HEK293 (cell line): ENCODE measurements at regions not wholly inside any gene's neighbourhood (a gene's known extent, or its start where the extent isn't known, plus 50 kb on each side); places are given as distances from the start of the nearest gene placed in this dataset.

Experiments
- CTCF ChIA-PET: fragments of 350-600 bp; formaldehyde crosslinking; extraction: SDS; loops from one replicate; lab custom pipeline; 2021; ENCODE audit warnings: antibody characterized with exemption; lab: Yijun Ruan, JAX
- POLR2A ChIA-PET: fragments of 300-600 bp; formaldehyde crosslinking; extraction: SDS; loops from one replicate; lab custom pipeline; 2020; ENCODE audit warnings: antibody characterized with exemption, inconsistent platforms; lab: Yijun Ruan, JAX
- H3K27ac ChIP-seq: fragments of 200-500 bp; sonication (Bioruptor generic); 2 replicates; pipeline ENCODE4 v1.5.1; 2014; ENCODE audit warnings: low read depth, low read length, control low read depth, inconsistent platforms; ENCODE audit errors: extremely low read depth
- H3K36me3 ChIP-seq, 2 experiments: fragments of 200-500 bp in 1 of 2; sonication (Bioruptor generic) in 1 of 2; 1 replicate in 1 of 2; 2 replicates in 1 of 2; pipeline ENCODE4 v1.5.1; 2014 to 2017; ENCODE audit warnings: inconsistent platforms in 2 of 2, low read length in 2 of 2; ENCODE audit not compliant: control insufficient read depth in 2 of 2, insufficient read depth in 1 of 2
- H3K4me1 ChIP-seq: fragments of 200-500 bp; sonication (Bioruptor generic); 2 replicates; pipeline ENCODE4 v1.5.1; 2014; ENCODE audit warnings: mild to moderate bottlenecking, low read length, inconsistent platforms; ENCODE audit not compliant: control insufficient read depth, insufficient read depth
- H3K4me3 ChIP-seq: 2 replicates; pipeline ENCODE4 v1.5.1; 2011; ENCODE audit warnings: low read depth, mild to moderate bottlenecking, control low read depth, low read length, moderate library complexity
- H3K9me3 ChIP-seq: fragments of 200-500 bp; sonication (Bioruptor generic); 2 replicates; pipeline ENCODE4 v1.5.1; 2014; ENCODE audit warnings: low read depth, low read length, inconsistent platforms; ENCODE audit not compliant: control insufficient read depth, insufficient read depth
- KLF9 ChIP-seq: fragments of 450-650 bp; formaldehyde crosslinking; IDR thresholded peaks from 2 replicates; pipeline ENCODE4 v1.5.1; 2016; ENCODE audit warnings: missing biosample characterization, missing genetic modification characterization, low read depth
- MEIS1 ChIP-seq: sonication (generic); formaldehyde crosslinking; IDR thresholded peaks from 2 replicates; pipeline ENCODE4 v1.8.1; 2022; ENCODE audit warnings: missing genetic modification reagents, mild to moderate bottlenecking, borderline replicate concordance
- MZF1 ChIP-seq: fragments of 450-650 bp; formaldehyde crosslinking; IDR thresholded peaks from 2 replicates; pipeline ENCODE4 v1.5.1; 2017; ENCODE audit warnings: missing biosample characterization, missing genetic modification characterization, borderline replicate concordance
- PRDM1 ChIP-seq: fragments of 450-650 bp; formaldehyde crosslinking; IDR thresholded peaks from 2 replicates; pipeline ENCODE4; 2016; ENCODE audit warnings: missing biosample characterization, missing genetic modification characterization
- TRIM28 ChIP-seq: IDR thresholded peaks from 2 replicates; pipeline ENCODE4 v1.6.1; 2011; ENCODE audit warnings: low read length, control low read depth, borderline replicate concordance
- ZEB2 ChIP-seq: fragments of 450-650 bp; formaldehyde crosslinking; IDR thresholded peaks from 2 replicates; pipeline ENCODE4 v1.5.1; 2016; ENCODE audit warnings: missing biosample characterization, missing genetic modification characterization
- ZFP41 ChIP-seq: fragments of 450-650 bp; formaldehyde crosslinking; IDR thresholded peaks from 2 replicates; pipeline ENCODE4 v1.5.1; 2016; ENCODE audit warnings: missing biosample characterization, missing genetic modification characterization, borderline replicate concordance
- ZNF174 ChIP-seq: fragments of 450-650 bp; formaldehyde crosslinking; IDR thresholded peaks from 2 replicates; pipeline ENCODE4 v1.5.0; 2017; ENCODE audit warnings: missing biosample characterization, mild to moderate bottlenecking, missing genetic modification characterization
- ZNF23 ChIP-seq: fragments of 450-650 bp; formaldehyde crosslinking; IDR thresholded peaks from 2 replicates; pipeline ENCODE4 v1.5.1; 2016; ENCODE audit warnings: missing biosample characterization, missing genetic modification characterization, borderline replicate concordance
- ZNF391 ChIP-seq: fragments of 450-650 bp; formaldehyde crosslinking; IDR thresholded peaks from 2 replicates; pipeline ENCODE4 v1.5.1; 2016; ENCODE audit warnings: low read depth, missing biosample characterization, missing genetic modification characterization, borderline replicate concordance
- ZNF510 ChIP-seq: fragments of 450-650 bp; formaldehyde crosslinking; IDR thresholded peaks from 2 replicates; pipeline ENCODE4 v1.5.1; 2018; ENCODE audit warnings: mild to moderate bottlenecking, missing genetic modification characterization, missing biosample characterization; ENCODE audit not compliant: insufficient replicate concordance
- ZNF585B ChIP-seq: fragments of 450-650 bp; formaldehyde crosslinking; IDR thresholded peaks from 2 replicates; pipeline ENCODE4 v1.5.1; 2016; ENCODE audit warnings: missing biosample characterization, missing genetic modification characterization
- ZNF600 ChIP-seq: fragments of 450-650 bp; formaldehyde crosslinking; IDR thresholded peaks from 2 replicates; pipeline ENCODE4 v1.5.1; 2016; ENCODE audit warnings: missing biosample characterization, missing genetic modification characterization
- TF ChIP-seq, protein P1 (sequence below): fragments of 450-650 bp; formaldehyde crosslinking; IDR thresholded peaks from 2 replicates; pipeline ENCODE4 v1.5.1; 2016; ENCODE audit warnings: missing biosample characterization, missing genetic modification characterization
- TF ChIP-seq, protein P2 (sequence below): fragments of 450-650 bp; formaldehyde crosslinking; IDR thresholded peaks from 2 replicates; pipeline ENCODE4 v1.5.1; 2016; ENCODE audit warnings: missing biosample characterization, missing genetic modification characterization
- TF ChIP-seq, protein P3 (sequence below): fragments of 450-650 bp; formaldehyde crosslinking; IDR thresholded peaks from 2 replicates; pipeline ENCODE4 v1.5.1; 2016; ENCODE audit warnings: missing biosample characterization, missing genetic modification characterization, borderline replicate concordance
- TF ChIP-seq, protein P4 (sequence below): fragments of 450-650 bp; formaldehyde crosslinking; IDR thresholded peaks from 2 replicates; pipeline ENCODE4 v1.5.1; 2017; ENCODE audit warnings: missing biosample characterization, missing genetic modification characterization
- TF ChIP-seq, protein P5 (sequence below): fragments of 450-650 bp; formaldehyde crosslinking; conservative IDR thresholded peaks from 2 replicates; pipeline ENCODE4 v1.5.1; 2016; ENCODE audit warnings: low read depth, missing biosample characterization, missing genetic modification characterization
- TF ChIP-seq, protein P6 (sequence below): fragments of 450-650 bp; formaldehyde crosslinking; IDR thresholded peaks from 2 replicates; pipeline ENCODE4 v1.5.0; 2017; ENCODE audit warnings: missing biosample characterization, missing genetic modification characterization, borderline replicate concordance

DNA sequence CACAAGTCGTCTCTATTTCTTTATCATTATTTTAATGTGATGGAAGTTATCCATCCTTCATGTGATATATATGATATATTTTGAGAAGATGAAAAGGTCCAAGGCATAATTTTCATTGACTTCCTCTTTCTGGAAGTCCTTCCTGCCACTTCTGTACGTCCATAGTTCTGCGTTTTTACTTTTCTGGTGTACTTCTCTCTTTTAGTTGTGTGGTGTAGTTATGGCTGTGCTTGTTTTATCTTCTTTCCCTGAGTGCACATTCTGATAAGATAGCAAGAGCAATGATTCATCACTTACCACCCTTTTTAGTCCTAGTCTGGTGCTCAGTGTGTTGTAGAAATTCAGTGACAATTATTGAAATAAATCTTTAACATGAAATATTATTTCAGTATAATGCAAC lies 231.3 kb upstream of the FERD3L start:
- no peaks in the 10 kb centered on the region for H3K36me3 ChIP-seq
- CTCF ChIA-PET = no interaction called here
- no peak for TF ChIP-seq KLF9 (tag by site-specific recombination)
- TF ChIP-seq MEIS1 (CRISPR knock-in tag) = no peak
- TF ChIP-seq, protein P1, sequence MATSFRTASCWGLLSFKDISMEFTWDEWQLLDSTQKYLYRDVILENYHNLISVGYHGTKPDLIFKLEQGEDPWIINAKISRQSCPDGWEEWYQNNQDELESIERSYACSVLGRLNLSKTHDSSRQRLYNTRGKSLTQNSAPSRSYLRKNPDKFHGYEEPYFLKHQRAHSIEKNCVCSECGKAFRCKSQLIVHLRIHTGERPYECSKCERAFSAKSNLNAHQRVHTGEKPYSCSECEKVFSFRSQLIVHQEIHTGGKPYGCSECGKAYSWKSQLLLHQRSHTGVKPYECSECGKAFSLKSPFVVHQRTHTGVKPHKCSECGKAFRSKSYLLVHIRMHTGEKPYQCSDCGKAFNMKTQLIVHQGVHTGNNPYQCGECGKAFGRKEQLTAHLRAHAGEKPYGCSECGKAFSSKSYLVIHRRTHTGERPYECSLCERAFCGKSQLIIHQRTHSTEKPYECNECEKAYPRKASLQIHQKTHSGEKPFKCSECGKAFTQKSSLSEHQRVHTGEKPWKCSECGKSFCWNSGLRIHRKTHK (tag by site-specific recombination) = no peak
- no peak for TF ChIP-seq ZNF585B
- no peak for TF ChIP-seq ZEB2 (tag by site-specific recombination)
- no peak for TF ChIP-seq MZF1
- TF ChIP-seq, protein P2, sequence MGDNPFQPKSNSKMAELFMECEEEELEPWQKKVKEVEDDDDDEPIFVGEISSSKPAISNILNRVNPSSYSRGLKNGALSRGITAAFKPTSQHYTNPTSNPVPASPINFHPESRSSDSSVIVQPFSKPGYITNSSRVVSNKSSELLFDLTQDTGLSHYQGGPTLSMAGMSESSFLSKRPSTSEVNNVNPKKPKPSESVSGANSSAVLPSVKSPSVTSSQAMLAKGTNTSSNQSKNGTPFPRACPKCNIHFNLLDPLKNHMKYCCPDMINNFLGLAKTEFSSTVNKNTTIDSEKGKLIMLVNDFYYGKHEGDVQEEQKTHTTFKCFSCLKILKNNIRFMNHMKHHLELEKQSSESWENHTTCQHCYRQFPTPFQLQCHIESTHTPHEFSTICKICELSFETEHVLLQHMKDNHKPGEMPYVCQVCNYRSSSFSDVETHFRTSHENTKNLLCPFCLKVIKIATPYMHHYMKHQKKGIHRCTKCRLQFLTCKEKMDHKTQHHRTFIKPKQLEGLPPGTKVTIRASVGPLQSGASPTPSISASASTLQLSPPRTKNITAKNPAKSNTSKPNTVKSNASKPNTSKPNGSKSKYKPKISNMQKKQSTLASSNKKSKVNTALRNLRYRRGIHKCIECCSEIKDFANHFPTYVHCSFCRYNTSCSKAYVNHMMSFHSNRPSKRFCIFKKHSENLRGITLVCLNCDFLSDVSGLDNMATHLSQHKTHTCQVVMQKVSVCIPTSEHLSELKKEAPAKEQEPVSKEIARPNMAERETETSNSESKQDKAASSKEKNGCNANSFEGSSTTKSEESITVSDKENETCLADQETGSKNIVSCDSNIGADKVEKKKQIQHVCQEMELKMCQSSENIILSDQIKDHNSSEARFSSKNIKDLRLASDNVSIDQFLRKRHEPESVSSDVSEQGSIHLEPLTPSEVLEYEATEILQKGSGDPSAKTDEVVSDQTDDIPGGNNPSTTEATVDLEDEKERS (tag by site-specific recombination) = no peak
- no peak for TF ChIP-seq ZNF600
- no peak for TF ChIP-seq TRIM28
- TF ChIP-seq, all 188 proteins: peak for 0
- POLR2A ChIA-PET = no interaction called here
- Histone ChIP-seq H3K4me1 (peaks cover 7% of the 10 kb centered on the region), H3K27ac (no peak overlapping the region), H3K9me3 (no peaks in the 10 kb centered on the region), H3K4me3 (no peak overlapping the region)

DNA sequence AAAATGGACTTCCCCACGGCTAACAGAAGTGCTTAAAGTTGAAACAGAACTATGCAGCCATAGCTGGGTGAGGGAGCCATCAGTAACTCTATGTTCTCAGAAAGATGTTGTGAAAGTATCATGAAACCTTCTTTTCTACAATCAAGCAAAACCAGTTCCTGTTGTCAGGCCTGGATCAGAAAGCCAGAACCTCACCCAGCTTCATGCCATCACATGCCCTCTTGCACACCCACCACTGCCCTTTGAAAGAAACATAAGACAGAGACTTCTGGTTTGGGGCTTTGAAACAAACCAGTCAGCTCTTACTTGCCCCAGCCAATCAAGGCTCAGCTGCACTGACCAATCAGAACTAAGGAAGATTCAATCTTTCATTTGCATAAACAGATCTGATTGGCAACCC lies 230.8 kb upstream of the FERD3L start:
- no peaks in the 10 kb centered on the region for H3K9me3 ChIP-seq
- peaks cover 7% of the 10 kb centered on the region for H3K4me1 ChIP-seq
- CTCF ChIA-PET = no interaction called here
- POLR2A ChIA-PET = no interaction called here
- no peak overlapping the region for H3K4me3 ChIP-seq
- no peak overlapping the region for H3K27ac ChIP-seq
- no peaks in the 10 kb centered on the region for H3K36me3 ChIP-seq
- TF ChIP-seq, protein P3, sequence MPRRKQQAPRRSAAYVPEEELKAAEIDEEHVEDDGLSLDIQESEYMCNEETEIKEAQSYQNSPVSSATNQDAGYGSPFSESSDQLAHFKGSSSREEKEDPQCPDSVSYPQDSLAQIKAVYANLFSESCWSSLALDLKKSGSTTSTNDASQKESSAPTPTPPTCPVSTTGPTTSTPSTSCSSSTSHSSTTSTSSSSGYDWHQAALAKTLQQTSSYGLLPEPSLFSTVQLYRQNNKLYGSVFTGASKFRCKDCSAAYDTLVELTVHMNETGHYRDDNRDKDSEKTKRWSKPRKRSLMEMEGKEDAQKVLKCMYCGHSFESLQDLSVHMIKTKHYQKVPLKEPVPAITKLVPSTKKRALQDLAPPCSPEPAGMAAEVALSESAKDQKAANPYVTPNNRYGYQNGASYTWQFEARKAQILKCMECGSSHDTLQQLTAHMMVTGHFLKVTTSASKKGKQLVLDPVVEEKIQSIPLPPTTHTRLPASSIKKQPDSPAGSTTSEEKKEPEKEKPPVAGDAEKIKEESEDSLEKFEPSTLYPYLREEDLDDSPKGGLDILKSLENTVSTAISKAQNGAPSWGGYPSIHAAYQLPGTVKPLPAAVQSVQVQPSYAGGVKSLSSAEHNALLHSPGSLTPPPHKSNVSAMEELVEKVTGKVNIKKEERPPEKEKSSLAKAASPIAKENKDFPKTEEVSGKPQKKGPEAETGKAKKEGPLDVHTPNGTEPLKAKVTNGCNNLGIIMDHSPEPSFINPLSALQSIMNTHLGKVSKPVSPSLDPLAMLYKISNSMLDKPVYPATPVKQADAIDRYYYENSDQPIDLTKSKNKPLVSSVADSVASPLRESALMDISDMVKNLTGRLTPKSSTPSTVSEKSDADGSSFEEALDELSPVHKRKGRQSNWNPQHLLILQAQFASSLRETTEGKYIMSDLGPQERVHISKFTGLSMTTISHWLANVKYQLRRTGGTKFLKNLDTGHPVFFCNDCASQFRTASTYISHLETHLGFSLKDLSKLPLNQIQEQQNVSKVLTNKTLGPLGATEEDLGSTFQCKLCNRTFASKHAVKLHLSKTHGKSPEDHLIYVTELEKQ (tag by site-specific recombination) = no peak
- TF ChIP-seq, protein P4, sequence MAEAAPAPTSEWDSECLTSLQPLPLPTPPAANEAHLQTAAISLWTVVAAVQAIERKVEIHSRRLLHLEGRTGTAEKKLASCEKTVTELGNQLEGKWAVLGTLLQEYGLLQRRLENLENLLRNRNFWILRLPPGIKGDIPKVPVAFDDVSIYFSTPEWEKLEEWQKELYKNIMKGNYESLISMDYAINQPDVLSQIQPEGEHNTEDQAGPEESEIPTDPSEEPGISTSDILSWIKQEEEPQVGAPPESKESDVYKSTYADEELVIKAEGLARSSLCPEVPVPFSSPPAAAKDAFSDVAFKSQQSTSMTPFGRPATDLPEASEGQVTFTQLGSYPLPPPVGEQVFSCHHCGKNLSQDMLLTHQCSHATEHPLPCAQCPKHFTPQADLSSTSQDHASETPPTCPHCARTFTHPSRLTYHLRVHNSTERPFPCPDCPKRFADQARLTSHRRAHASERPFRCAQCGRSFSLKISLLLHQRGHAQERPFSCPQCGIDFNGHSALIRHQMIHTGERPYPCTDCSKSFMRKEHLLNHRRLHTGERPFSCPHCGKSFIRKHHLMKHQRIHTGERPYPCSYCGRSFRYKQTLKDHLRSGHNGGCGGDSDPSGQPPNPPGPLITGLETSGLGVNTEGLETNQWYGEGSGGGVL (tag by site-specific recombination) = no peak
- TF ChIP-seq ZFP41 (tag by site-specific recombination) (no peak), PRDM1 (tag by site-specific recombination) (no peak), MEIS1 (CRISPR knock-in tag) (no peak), ZNF510 (no peak), ZNF23 (tag by site-specific recombination) (no peak), ZNF174 (no peak), ZNF391 (no peak)
- TF ChIP-seq, protein P5, sequence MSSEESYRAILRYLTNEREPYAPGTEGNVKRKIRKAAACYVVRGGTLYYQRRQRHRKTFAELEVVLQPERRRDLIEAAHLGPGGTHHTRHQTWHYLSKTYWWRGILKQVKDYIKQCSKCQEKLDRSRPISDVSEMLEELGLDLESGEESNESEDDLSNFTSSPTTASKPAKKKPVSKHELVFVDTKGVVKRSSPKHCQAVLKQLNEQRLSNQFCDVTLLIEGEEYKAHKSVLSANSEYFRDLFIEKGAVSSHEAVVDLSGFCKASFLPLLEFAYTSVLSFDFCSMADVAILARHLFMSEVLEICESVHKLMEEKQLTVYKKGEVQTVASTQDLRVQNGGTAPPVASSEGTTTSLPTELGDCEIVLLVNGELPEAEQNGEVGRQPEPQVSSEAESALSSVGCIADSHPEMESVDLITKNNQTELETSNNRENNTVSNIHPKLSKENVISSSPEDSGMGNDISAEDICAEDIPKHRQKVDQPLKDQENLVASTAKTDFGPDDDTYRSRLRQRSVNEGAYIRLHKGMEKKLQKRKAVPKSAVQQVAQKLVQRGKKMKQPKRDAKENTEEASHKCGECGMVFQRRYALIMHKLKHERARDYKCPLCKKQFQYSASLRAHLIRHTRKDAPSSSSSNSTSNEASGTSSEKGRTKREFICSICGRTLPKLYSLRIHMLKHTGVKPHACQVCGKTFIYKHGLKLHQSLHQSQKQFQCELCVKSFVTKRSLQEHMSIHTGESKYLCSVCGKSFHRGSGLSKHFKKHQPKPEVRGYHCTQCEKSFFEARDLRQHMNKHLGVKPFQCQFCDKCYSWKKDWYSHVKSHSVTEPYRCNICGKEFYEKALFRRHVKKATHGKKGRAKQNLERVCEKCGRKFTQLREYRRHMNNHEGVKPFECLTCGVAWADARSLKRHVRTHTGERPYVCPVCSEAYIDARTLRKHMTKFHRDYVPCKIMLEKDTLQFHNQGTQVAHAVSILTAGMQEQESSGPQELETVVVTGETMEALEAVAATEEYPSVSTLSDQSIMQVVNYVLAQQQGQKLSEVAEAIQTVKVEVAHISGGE (tag by site-specific recombination) = no peak
- TF ChIP-seq, protein P6, sequence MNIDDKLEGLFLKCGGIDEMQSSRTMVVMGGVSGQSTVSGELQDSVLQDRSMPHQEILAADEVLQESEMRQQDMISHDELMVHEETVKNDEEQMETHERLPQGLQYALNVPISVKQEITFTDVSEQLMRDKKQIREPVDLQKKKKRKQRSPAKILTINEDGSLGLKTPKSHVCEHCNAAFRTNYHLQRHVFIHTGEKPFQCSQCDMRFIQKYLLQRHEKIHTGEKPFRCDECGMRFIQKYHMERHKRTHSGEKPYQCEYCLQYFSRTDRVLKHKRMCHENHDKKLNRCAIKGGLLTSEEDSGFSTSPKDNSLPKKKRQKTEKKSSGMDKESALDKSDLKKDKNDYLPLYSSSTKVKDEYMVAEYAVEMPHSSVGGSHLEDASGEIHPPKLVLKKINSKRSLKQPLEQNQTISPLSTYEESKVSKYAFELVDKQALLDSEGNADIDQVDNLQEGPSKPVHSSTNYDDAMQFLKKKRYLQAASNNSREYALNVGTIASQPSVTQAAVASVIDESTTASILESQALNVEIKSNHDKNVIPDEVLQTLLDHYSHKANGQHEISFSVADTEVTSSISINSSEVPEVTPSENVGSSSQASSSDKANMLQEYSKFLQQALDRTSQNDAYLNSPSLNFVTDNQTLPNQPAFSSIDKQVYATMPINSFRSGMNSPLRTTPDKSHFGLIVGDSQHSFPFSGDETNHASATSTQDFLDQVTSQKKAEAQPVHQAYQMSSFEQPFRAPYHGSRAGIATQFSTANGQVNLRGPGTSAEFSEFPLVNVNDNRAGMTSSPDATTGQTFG (tag by site-specific recombination) = no peak
